GM18502 (cell line): ENCODE measurements at regions not wholly inside any gene's neighbourhood (a gene's known extent, or its start where the extent isn't known, plus 50 kb on each side); places are given as distances from the start of the nearest gene placed in this dataset.

ENCODE experiments used
- ATAC-seq: cut with Tn5 transposase; IDR thresholded peaks from one replicate; pipeline ENCODE4 v1.9.1; 2021; ENCODE audit warnings: mild to moderate bottlenecking; ENCODE audit not compliant: unreplicated experiment, poor library complexity

- no peak for ATAC-seq
Observed at GRCh38 chr5:57839025-57839424, 356.4 kb upstream of the ACTBL2 start.

GRCh38 chr5:57836921-57837320 is 354.3 kb upstream of the ACTBL2 start:
- no peak for ATAC-seq

GRCh38 chr5:57836331-57836730 is 353.7 kb upstream of the ACTBL2 start:
- ATAC-seq, result no peak

GRCh38 chr5:57834829-57835608 is 352.4 kb upstream of the ACTBL2 start:
- ATAC-seq, result no peak

- ATAC-seq, result no peak
Observed at GRCh38 chr5:57833489-57833888, 350.9 kb upstream of the ACTBL2 start.

GRCh38 chr5:57832875-57833274 is 350.3 kb upstream of the ACTBL2 start:
- ATAC-seq, result no peak

GRCh38 chr5:57831932-57832331 is 349.3 kb upstream of the ACTBL2 start:
- ATAC-seq, result no peak

GRCh38 chr5:57831090-57831489 is 348.5 kb upstream of the ACTBL2 start:
- no peak for ATAC-seq

- no peak for ATAC-seq
Observed at GRCh38 chr5:57828221-57828620, 345.6 kb upstream of the ACTBL2 start.

- no peak for ATAC-seq
Observed at GRCh38 chr5:57825031-57825686, 342.5 kb upstream of the ACTBL2 start.

- no peak for ATAC-seq
Observed at GRCh38 chr5:57824623-57825022, 342.0 kb upstream of the ACTBL2 start.

- ATAC-seq, result no peak
Observed at GRCh38 chr5:57824047-57824446, 341.4 kb upstream of the ACTBL2 start.

- no peak for ATAC-seq
Observed at GRCh38 chr5:57822651-57823050, 340.0 kb upstream of the ACTBL2 start.

GRCh38 chr5:57818397-57818796 is 335.8 kb upstream of the ACTBL2 start:
- no peak for ATAC-seq

GRCh38 chr5:57817924-57818323 is 335.3 kb upstream of the ACTBL2 start:
- no peak for ATAC-seq

GRCh38 chr5:57817001-57817453 is 334.4 kb upstream of the ACTBL2 start:
- ATAC-seq, result no peak

- ATAC-seq, result no peak
Observed at GRCh38 chr5:57816108-57816507, 333.5 kb upstream of the ACTBL2 start.

- ATAC-seq, result no peak
Observed at GRCh38 chr5:57805732-57806131, 323.1 kb upstream of the ACTBL2 start.

- ATAC-seq, result no peak
Observed at GRCh38 chr5:57805170-57805569, 322.6 kb upstream of the ACTBL2 start.

GRCh38 chr5:57804505-57804904 is 321.9 kb upstream of the ACTBL2 start:
- no peak for ATAC-seq

- ATAC-seq, result no peak
Observed at GRCh38 chr5:57804007-57804444, 321.4 kb upstream of the ACTBL2 start.

GRCh38 chr5:57802131-57802530 is 319.5 kb upstream of the ACTBL2 start:
- ATAC-seq, result no peak
